Fibroblast of mammary gland (primary cell): ENCODE measurements at regions not wholly inside any gene's neighbourhood (a gene's known extent, or its start where the extent isn't known, plus 50 kb on each side); places are given as distances from the start of the nearest gene placed in this dataset.

ENCODE experiments used
- DNase-seq: peaks from one replicate; pipeline ENCODE4 v3.0.0-alpha.2; 2010; ENCODE audit warnings: low read depth
- H3K4me3 ChIP-seq: 2 replicates; pipeline ENCODE4 v1.5.1; 2011; ENCODE audit warnings: low read depth, mild to moderate bottlenecking, low read length, moderate library complexity; ENCODE audit not compliant: control insufficient read depth
- CTCF ChIP-seq: conservative IDR thresholded peaks from 2 replicates; pipeline ENCODE4 v1.5.1; 2011; ENCODE audit warnings: low read depth, low read length, inconsistent platforms; ENCODE audit not compliant: control insufficient read depth, insufficient read depth

DNA sequence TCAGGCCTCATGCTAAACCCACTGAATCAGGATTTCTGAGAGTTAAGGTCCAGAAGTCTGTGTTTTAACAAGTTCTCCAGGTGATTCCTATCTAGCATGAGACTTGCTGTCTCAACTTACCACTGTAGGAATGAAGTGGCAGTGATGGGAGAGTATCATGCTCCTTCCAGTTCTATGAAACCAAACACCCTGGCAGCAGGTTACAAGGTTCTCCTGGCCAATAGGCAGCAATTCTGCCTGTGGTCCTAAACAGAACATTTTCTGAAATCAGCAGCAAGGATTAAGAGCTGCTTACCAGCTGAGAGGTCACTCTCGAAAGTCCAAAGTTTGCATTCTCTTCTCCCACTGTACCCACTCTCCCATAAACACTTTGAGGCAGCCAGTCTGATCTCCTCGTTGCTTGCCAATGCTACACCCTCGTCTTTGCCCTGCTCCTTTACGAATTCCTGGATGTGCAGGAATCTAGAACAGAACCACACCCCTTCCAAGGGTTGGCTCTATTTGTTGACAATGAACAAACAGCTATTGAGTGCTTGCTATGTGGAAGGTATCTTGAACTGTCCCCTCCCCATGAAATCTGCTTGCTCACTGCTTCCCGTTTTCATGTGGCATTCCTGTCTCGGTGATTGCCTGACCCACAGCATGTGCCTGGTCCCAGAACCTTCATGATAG, 100.5 kb downstream of the TMEM174 start:
- DNase-seq = no peak
- no peak for TF ChIP-seq CTCF
- H3K4me3 ChIP-seq = no peak overlapping the region

DNA sequence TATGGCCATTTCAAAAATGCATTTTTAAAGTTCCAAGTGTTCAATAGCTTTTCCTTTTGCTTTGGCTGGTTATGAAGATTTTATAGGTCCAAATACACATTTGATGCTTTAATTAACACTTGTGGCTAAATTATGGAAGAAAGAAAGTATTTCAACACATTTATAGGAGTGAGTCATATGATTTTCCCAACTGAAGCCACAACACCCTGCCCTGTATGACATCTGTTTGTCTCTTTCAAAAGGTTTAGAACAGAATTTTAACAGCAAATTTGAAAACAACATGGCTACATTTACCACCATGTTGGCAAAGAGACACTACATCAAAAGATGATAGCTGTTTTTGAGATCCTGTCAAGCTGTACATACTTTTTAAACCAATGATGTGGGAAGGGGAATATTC, 99.4 kb downstream of the TMEM174 start:
- no peak for TF ChIP-seq CTCF
- no peak overlapping the region for H3K4me3 ChIP-seq
- DNase-seq = peak; percentile 8

DNA sequence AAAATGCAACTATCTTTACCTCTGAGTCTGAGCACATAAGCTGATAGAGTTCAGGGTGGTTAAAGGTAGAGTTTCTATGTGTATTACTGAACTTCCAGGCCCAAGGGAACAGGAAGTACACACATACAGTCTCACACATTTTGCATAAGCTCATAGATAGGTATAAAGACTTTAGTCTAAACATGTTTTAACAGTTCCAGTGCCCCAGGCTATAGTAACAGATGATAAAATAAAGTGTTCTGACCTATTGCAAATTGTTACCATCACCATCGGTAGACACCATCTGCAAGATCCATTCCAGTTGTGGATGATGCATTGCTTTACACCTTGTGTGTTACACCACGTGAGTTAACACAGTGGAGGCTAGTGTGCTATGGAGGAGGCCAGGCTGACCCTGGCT, 95.8 kb downstream of the TMEM174 start:
- DNase-seq = no peak
- TF ChIP-seq CTCF = no peak

DNA sequence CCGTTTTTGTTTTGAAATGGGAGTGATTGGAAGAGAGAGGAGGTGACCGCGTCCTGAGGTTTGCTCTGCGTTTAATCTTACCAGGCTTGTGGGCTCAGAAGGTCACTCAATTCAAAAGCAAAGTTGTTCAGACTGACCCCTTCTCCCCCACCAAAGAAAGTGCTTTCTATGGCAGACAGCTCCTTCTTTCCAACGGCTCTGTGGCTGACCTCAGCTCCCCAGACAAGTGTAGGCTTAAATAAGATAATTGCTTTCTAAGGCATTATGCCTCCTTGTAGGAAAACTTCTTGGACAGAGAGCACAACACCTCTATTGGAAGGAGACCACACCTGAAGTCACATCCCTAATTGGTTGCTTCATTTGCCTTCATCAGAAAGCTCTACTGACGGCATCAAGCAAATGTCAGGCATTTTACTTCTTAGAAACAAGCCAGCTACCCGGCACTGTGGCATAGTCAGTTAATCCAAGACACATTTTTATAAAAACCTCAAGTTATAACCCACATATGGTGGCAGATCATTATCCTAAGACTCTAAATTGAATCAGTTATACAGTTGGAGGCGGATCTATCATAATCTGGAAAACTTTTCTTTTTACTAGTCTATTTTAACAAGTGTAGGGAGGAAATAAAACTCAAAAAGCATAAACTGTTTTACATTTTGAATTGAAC, 94.9 kb downstream of the TMEM174 start:
- no peak for DNase-seq
- no peak for TF ChIP-seq CTCF
- no peak overlapping the region for H3K4me3 ChIP-seq

More for the DNA sequence above, 95.8 kb downstream of the TMEM174 start:
- no peak overlapping the region for H3K4me3 ChIP-seq

GRCh38 chr5:73266925-73267765, 94.2 kb downstream of the TMEM174 start:
- TF ChIP-seq CTCF = no peak
- DNase-seq = no peak
- H3K4me3 ChIP-seq = no peak overlapping the region

DNA sequence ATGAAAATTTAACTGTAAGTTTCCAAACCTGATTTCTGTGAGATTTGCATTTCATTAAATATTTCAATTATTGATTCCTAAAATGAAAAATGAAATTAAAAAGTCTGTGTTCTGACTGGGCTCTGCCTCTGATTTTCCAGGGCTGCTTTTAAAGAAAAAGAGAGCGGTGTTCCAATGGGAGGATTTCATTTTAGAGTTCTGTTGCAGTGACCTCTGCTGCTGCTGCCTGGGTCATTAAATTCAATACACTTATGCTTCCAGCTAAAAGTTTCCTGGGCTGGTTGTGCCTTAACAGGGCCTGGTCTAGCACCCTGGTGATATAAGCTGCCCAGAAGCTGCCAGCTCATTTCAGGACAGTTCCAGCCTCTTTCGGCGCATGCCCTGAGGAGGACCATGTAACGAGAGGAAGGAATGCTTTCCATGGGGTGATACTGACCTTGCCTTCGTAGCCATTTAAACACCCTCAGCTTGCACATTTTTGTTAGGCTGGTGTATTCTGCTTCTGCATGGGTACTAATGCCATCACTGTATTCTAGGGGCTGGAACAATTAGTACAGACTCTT, 93.3 kb downstream of the TMEM174 start:
- DNase-seq = no peak
- H3K4me3 ChIP-seq = no peak overlapping the region
- TF ChIP-seq CTCF = no peak
